ENCODE measurements at regions not wholly inside any gene's neighbourhood (a gene's known extent, or its start where the extent isn't known, plus 50 kb on each side); places are given as distances from the start of the nearest gene placed in this dataset.

DNA sequence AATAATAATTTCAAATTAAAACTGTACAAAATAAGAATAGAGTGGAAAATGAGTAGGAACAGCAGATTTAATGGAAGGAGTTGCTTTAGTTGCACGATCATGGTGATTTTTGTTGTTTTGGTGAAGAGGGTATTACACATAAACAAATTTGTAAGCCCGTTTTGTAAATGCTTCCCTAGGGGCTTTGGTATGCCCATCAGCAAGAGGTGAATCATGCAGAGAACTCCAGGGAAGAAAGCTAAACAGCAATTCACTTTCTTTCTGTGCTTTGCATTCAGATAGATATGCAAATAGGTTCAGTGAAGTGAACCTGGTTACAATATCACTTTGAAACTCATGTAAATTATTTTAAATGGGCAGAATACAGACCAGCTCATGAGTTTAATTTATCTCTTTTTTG is 422.2 kb upstream of the MTPN start:
- no peak for TF ChIP-seq POLR2A (IDR thresholded peaks at IDR 0.05)
- TF ChIP-seq, protein P1, sequence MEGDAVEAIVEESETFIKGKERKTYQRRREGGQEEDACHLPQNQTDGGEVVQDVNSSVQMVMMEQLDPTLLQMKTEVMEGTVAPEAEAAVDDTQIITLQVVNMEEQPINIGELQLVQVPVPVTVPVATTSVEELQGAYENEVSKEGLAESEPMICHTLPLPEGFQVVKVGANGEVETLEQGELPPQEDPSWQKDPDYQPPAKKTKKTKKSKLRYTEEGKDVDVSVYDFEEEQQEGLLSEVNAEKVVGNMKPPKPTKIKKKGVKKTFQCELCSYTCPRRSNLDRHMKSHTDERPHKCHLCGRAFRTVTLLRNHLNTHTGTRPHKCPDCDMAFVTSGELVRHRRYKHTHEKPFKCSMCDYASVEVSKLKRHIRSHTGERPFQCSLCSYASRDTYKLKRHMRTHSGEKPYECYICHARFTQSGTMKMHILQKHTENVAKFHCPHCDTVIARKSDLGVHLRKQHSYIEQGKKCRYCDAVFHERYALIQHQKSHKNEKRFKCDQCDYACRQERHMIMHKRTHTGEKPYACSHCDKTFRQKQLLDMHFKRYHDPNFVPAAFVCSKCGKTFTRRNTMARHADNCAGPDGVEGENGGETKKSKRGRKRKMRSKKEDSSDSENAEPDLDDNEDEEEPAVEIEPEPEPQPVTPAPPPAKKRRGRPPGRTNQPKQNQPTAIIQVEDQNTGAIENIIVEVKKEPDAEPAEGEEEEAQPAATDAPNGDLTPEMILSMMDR (IDR thresholded peaks at IDR 0.05 in 8 of 11, conservative IDR thresholded peaks at IDR 0.05 in 3 of 11), result no peak
- no peak for TF ChIP-seq POLR2AphosphoS5 (IDR thresholded peaks at IDR 0.05)
